ENCODE measurements at regions not wholly inside any gene's neighbourhood (a gene's known extent, or its start where the extent isn't known, plus 50 kb on each side); places are given as distances from the start of the nearest gene placed in this dataset.

DNA sequence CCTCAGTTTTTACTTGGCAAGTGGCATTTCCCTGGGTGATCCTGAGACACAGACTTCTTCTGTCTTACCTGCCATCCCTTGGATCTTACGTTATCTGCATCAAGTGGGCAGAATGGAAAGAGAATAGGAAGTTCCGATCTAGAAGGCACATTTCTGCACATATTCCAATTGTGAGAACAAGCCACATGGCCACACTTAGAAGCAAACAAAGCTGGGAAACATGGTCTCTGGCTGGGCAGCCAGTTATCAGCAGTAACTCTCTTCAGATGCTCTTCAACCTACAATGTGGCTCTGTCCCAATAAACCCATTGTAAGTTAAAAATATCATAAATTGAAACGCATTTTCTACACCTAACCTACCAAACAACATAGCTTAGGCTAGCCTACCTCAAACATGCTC, 67.3 kb upstream of the CCN6 start:
- ATAC-seq (ENCODE audit: insufficient number of reproducible peaks, low FRiP score, low read depth) = no peak
- Histone ChIP-seq H3K27me3 (replicated peaks; ENCODE audit: insufficient read depth) (no peaks in the 10 kb centered on the region), H3K27ac (no peak overlapping the region), H3K4me3 (no peak overlapping the region), H3K36me3 (no peaks in the 10 kb centered on the region), H3K9me3 (no peaks in the 10 kb centered on the region), H3K4me1 (ENCODE audit: control insufficient read depth in 1 of 2, low read depth in 2 of 2) (no peaks in the 10 kb centered on the region)
- no peak for DNase-seq (ENCODE audit: low spot score)
- TF ChIP-seq, protein P1, sequence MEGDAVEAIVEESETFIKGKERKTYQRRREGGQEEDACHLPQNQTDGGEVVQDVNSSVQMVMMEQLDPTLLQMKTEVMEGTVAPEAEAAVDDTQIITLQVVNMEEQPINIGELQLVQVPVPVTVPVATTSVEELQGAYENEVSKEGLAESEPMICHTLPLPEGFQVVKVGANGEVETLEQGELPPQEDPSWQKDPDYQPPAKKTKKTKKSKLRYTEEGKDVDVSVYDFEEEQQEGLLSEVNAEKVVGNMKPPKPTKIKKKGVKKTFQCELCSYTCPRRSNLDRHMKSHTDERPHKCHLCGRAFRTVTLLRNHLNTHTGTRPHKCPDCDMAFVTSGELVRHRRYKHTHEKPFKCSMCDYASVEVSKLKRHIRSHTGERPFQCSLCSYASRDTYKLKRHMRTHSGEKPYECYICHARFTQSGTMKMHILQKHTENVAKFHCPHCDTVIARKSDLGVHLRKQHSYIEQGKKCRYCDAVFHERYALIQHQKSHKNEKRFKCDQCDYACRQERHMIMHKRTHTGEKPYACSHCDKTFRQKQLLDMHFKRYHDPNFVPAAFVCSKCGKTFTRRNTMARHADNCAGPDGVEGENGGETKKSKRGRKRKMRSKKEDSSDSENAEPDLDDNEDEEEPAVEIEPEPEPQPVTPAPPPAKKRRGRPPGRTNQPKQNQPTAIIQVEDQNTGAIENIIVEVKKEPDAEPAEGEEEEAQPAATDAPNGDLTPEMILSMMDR (IDR thresholded peaks at IDR 0.05) = no peak

DNA sequence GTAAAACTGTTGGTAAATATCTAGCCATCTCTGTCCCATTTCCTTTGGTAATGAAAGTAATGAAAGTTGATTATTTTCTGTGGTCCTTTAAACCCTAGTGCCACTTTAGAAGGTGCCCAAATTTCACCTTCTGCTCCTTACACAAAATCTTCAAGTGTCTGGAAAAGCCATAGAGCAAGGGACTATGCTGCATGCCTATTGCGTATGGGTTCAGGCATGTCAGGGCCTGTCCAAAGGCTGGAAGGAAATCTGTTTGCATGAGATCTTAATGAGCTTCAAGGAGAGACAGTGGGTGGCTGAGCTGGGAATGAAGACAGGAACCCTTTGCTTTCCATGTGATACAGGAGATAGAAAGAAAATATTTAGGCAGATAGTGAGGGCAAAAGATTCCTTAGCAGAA, 66.6 kb upstream of the CCN6 start:
- no peak for ATAC-seq (ENCODE audit: insufficient number of reproducible peaks, low FRiP score, low read depth)
- TF ChIP-seq, protein P1 (IDR thresholded peaks at IDR 0.05) = no peak
- Histone ChIP-seq H3K9me3 (no peaks in the 10 kb centered on the region), H3K27me3 (replicated peaks; ENCODE audit: insufficient read depth) (no peaks in the 10 kb centered on the region), H3K27ac (no peak overlapping the region), H3K36me3 (no peaks in the 10 kb centered on the region), H3K4me3 (no peak overlapping the region), H3K4me1 (ENCODE audit: control insufficient read depth in 1 of 2, low read depth in 2 of 2) (no peaks in the 10 kb centered on the region)
- DNase-seq (ENCODE audit: low spot score) = no peak

DNA sequence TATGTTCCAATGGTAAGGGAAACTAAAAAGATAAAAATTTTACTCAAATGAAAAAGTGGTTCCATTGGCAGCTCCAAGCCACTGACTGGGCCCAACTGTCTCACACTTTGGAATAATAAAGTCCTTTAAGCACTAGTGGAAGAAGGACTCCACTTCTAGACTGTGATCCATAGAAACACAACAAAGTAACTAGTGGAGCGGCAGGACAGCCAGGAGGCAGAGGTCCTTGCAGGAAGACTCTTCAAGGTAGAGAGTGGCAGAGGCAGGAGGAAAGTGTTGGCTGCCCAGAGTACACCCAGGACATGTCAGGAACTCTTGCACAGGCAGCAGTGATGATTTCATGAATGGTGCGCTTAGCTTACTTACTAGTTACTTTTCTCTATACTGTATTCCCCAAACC, 65.0 kb upstream of the CCN6 start:
- TF ChIP-seq, protein P1 (IDR thresholded peaks at IDR 0.05) = no peak
- Histone ChIP-seq H3K9me3 (no peaks in the 10 kb centered on the region), H3K27ac (no peak overlapping the region), H3K4me3 (no peak overlapping the region), H3K27me3 (replicated peaks; ENCODE audit: insufficient read depth) (no peaks in the 10 kb centered on the region), H3K4me1 (ENCODE audit: control insufficient read depth in 1 of 2, low read depth in 2 of 2) (no peaks in the 10 kb centered on the region), H3K36me3 (no peaks in the 10 kb centered on the region)
- DNase-seq (ENCODE audit: low spot score) (no peak), ATAC-seq (ENCODE audit: insufficient number of reproducible peaks, low FRiP score, low read depth) (no peak)

DNA sequence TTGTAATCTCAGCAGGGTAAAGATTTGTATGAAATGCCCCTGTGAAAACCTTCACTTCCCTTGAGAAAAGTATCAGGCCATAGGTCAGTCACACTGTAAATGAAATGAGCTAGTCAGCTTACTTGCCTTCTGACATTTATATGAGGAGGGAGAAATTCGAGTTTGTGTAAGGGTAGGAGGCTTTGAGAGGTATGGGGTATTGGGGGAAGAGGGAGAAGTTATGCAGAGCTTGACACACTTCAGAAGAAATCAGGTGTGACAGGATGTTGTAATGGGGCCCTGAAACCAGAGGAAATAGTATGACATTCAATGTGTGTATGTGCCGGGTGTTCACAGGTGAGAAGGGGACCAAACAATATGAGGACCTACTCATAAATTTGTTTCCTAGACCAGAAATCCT, 64.2 kb upstream of the CCN6 start:
- TF ChIP-seq, protein P1 (IDR thresholded peaks at IDR 0.05) = no peak
- no peak for ATAC-seq (ENCODE audit: insufficient number of reproducible peaks, low FRiP score, low read depth)
- H3K4me3 ChIP-seq = no peak overlapping the region
- no peaks in the 10 kb centered on the region for H3K36me3 ChIP-seq
- H3K4me1 ChIP-seq (ENCODE audit: control insufficient read depth in 1 of 2, low read depth in 2 of 2) = no peaks in the 10 kb centered on the region
- H3K27ac ChIP-seq = no peak overlapping the region
- no peaks in the 10 kb centered on the region for H3K27me3 ChIP-seq (replicated peaks; ENCODE audit: insufficient read depth)
- H3K9me3 ChIP-seq = no peaks in the 10 kb centered on the region
- DNase-seq (ENCODE audit: low spot score) = no peak

DNA sequence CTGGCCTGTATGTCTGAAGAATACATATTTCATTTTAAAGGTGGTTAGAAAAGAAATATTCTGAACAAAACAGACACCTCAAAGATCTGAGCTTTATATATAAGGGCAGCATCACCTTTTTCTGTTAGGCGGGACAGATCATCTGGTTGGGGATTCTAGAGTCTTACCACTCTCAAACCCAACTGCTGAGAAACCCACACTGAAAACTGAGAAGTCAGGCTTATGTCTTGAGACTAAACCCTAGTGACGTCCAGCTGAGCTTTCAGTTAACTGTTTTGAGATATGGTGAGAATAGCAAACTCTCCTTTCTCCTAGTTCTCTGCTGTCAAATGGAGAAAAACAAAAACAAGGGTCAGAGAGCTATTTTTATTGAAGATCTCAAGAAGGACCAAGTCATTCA, 63.7 kb upstream of the CCN6 start:
- ATAC-seq (ENCODE audit: insufficient number of reproducible peaks, low FRiP score, low read depth) (no peak), DNase-seq (ENCODE audit: low spot score) (no peak)
- Histone ChIP-seq H3K4me1 (ENCODE audit: control insufficient read depth in 1 of 2, low read depth in 2 of 2) (no peaks in the 10 kb centered on the region), H3K9me3 (no peaks in the 10 kb centered on the region), H3K36me3 (no peaks in the 10 kb centered on the region), H3K27ac (no peak overlapping the region), H3K4me3 (no peak overlapping the region), H3K27me3 (replicated peaks; ENCODE audit: insufficient read depth) (no peaks in the 10 kb centered on the region)
- TF ChIP-seq, protein P1 (IDR thresholded peaks at IDR 0.05) = no peak

Data from thoracic aorta (tissue), 2 donors.